Body of pancreas (tissue), 4 donors: ENCODE measurements at regions not wholly inside any gene's neighbourhood (a gene's known extent, or its start where the extent isn't known, plus 50 kb on each side); places are given as distances from the start of the nearest gene placed in this dataset.

Experiments
- ATAC-seq: fragments of 150-250 bp; one replicate; pipeline ENCODE4 v1.9.1; 2016
- DNase-seq, 4 donors: peaks; one replicate each; pipeline ENCODE4 v3.0.0-alpha.2; 2019
- H3K27ac ChIP-seq, 4 donors: fragments of 200-600 bp; sonication (generic); 1 replicate in 3 of 4; 2 replicates in 1 of 4; pipeline versions ENCODE4 v1.5.1 to v1.6.1; 2016 to 2019; ENCODE audit warnings: mild to moderate bottlenecking in 1 of 4, mixed read lengths in 1 of 4, moderate library complexity in 1 of 4
- H3K27me3 ChIP-seq, 2 donors: fragments of 200-600 bp; sonication (generic); one replicate each; pipeline ENCODE4 v1.6.0; 2016; ENCODE audit warnings: mild to moderate bottlenecking in 1 of 2
- H3K36me3 ChIP-seq, 2 donors: fragments of 200-600 bp; sonication (generic); replicated peaks in 1 of 2; 2 replicates each; pipeline ENCODE4 v1.5.1; 2016; ENCODE audit warnings: low read depth in 2 of 2; ENCODE audit not compliant: insufficient read depth in 1 of 2
- H3K4me1 ChIP-seq: fragments of 200-600 bp; sonication (generic); one replicate; pipeline ENCODE4 v1.6.0; 2016
- H3K4me3 ChIP-seq, 2 donors: fragments of 200-600 bp; sonication (generic); 1 replicate in 1 of 2; 2 replicates in 1 of 2; pipeline ENCODE4 v1.5.1; 2016 to 2019
- H3K9me3 ChIP-seq, 3 donors: fragments of 200-600 bp; sonication (generic); 1 replicate in 2 of 3; 2 replicates in 1 of 3; pipeline ENCODE4 v1.5.1; 2016
- POLR2A ChIP-seq, 3 donors: fragments of 450-650 bp; IDR thresholded peaks; one replicate each; pipeline ENCODE4 v1.6.1; 2016; ENCODE audit warnings: antibody characterized with exemption in 3 of 3, mild to moderate bottlenecking in 2 of 3
- WGBS, 2 donors: methylation state at CpG; one replicate each; pipeline ENCODE4 v1.1.5; 2017; 5-methylcytosine and 5-hydroxymethylcytosine counted together
- intact Hi-C: fragments of 100-400 bp; cut with DNase I; formaldehyde crosslinking; loops from one replicate; pipeline ENCODE4 v1.15.1; 2023
- TF ChIP-seq, protein P1 (sequence below), 7 experiments: fragments of 450-650 bp in 4 of 7; fragments of 200-600 bp in 3 of 7; sonication (generic) in 3 of 7; IDR thresholded peaks; one replicate each; pipeline ENCODE4 v1.5.1; 2016 to 2019; ENCODE audit warnings: antibody characterized with exemption in 7 of 7

GRCh38 chr20:60257671-60258070 lies 299.4 kb downstream of the CDH26 start:
- ATAC-seq: no peak
- WGBS, 2 donors: 56 to 73% methylated on average over 3 of the region's 3 CpGs
- Histone ChIP-seq H3K4me1 (peaks cover 33% of the 10 kb centered on the region), H3K36me3 (no peaks in the 10 kb centered on the region), H3K4me3 (no peak overlapping the region), H3K9me3 (no peaks in the 10 kb centered on the region), H3K27ac (no peak overlapping the region), H3K27me3 (no peaks in the 10 kb centered on the region)
- intact Hi-C loops: no loop called here
- no peak for DNase-seq
- no peak for TF ChIP-seq POLR2A (IDR thresholded peaks at IDR 0.05)
- TF ChIP-seq, protein P1, sequence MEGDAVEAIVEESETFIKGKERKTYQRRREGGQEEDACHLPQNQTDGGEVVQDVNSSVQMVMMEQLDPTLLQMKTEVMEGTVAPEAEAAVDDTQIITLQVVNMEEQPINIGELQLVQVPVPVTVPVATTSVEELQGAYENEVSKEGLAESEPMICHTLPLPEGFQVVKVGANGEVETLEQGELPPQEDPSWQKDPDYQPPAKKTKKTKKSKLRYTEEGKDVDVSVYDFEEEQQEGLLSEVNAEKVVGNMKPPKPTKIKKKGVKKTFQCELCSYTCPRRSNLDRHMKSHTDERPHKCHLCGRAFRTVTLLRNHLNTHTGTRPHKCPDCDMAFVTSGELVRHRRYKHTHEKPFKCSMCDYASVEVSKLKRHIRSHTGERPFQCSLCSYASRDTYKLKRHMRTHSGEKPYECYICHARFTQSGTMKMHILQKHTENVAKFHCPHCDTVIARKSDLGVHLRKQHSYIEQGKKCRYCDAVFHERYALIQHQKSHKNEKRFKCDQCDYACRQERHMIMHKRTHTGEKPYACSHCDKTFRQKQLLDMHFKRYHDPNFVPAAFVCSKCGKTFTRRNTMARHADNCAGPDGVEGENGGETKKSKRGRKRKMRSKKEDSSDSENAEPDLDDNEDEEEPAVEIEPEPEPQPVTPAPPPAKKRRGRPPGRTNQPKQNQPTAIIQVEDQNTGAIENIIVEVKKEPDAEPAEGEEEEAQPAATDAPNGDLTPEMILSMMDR (IDR thresholded peaks at IDR 0.05): no peak

GRCh38 chr20:60258255-60258863 lies 300.1 kb downstream of the CDH26 start:
- TF ChIP-seq, protein P1 (IDR thresholded peaks at IDR 0.05): no peak
- TF ChIP-seq POLR2A (IDR thresholded peaks at IDR 0.05): no peak
- H3K36me3 ChIP-seq: no peaks in the 10 kb centered on the region
- no peaks in the 10 kb centered on the region for H3K9me3 ChIP-seq
- ATAC-seq (peak; percentile 53), DNase-seq (peak in 2 of 4 donors; percentile 31 to 33)
- H3K4me3 ChIP-seq: no peak overlapping the region
- no peak overlapping the region for H3K27ac ChIP-seq
- H3K27me3 ChIP-seq: no peaks in the 10 kb centered on the region
- WGBS, 2 donors: 18 to 20% methylated on average over 6 of the region's 6 CpGs
- intact Hi-C loops: no loop called here
- peaks cover 33% of the 10 kb centered on the region for H3K4me1 ChIP-seq

- ATAC-seq (no peak), DNase-seq (no peak)
- no peak overlapping the region for H3K4me3 ChIP-seq
- TF ChIP-seq, protein P1 (IDR thresholded peaks at IDR 0.05): no peak
- no peak for TF ChIP-seq POLR2A (IDR thresholded peaks at IDR 0.05)
- peaks cover 22% of the 10 kb centered on the region for H3K4me1 ChIP-seq
- intact Hi-C loops: no loop called here
- 55 to 60% methylated on average over 4 of the region's 4 CpGs for WGBS, 2 donors
- H3K27me3 ChIP-seq: no peaks in the 10 kb centered on the region
- no peaks in the 10 kb centered on the region for H3K9me3 ChIP-seq
- no peaks in the 10 kb centered on the region for H3K36me3 ChIP-seq
- H3K27ac ChIP-seq: no peak overlapping the region
Measured at GRCh38 chr20:60261333-60261732, 303.1 kb downstream of the CDH26 start.

DNA sequence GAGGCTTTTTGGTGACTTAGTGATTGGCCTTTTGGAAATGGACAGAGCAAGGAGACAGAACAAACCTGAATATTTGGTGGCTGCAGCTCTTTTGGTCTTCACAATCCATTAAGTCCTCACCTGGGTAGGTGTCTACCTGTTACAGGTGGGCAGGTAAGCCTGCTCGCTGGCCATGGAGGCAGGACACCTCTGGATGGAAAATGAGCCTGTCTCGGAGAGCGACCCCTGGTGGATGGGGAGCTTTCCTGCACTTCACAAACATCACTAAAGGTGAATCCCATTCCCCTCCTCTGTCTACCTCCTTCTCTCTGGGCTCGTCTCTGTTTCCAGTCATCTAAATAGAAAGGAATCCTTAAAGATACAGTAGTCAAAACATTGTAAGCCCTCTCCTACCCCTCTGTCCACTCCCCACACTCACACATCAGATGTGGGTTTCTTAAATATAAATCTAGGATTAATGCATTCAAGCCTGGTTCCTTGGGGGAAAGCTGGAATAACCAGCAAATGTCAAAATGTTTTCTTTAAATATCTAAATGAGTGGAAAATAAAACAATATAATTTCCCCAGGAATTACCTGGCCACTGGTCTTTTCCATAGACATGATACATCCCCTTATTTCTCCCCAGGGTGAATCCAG lies 304.9 kb downstream of the CDH26 start:
- no peak for ATAC-seq
- DNase-seq: peak in 3 of 4 donors; percentile 20 to 47 (median 30)

More for the DNA sequence above, 304.9 kb downstream of the CDH26 start:
- H3K4me3 ChIP-seq: no peak overlapping the region
- no peaks in the 10 kb centered on the region for H3K9me3 ChIP-seq
- 12 to 22% methylated on average over 4 of the region's 4 CpGs for WGBS, 2 donors
- peaks cover 4% of the 10 kb centered on the region for H3K4me1 ChIP-seq
- H3K27ac ChIP-seq: no peak overlapping the region
- no peaks in the 10 kb centered on the region for H3K36me3 ChIP-seq
- intact Hi-C loops: no loop called here
- TF ChIP-seq POLR2A (IDR thresholded peaks at IDR 0.05): no peak
- TF ChIP-seq, protein P1 (IDR thresholded peaks at IDR 0.05): peak; percentile 22 to 53 (median 39)
- H3K27me3 ChIP-seq: no peaks in the 10 kb centered on the region
